ENCODE measurements at regions not wholly inside any gene's neighbourhood (a gene's known extent, or its start where the extent isn't known, plus 50 kb on each side); places are given as distances from the start of the nearest gene placed in this dataset.
"Not testable (repeated sequence)": the region's sequence is repeated elsewhere in the genome, so short reads cannot be mapped to it uniquely, and the experiment has no call there.

- in situ Hi-C loops (cut with HindIII; ENCODE audit: low sequenced_read_pairs) = no loop called here
Measured at GRCh38 chr9:27671636-27672035, 98.4 kb upstream of the C9orf72 start.

GRCh38 chr9:27672718-27673117, 99.4 kb upstream of the C9orf72 start:
- in situ Hi-C loops (cut with HindIII; ENCODE audit: low sequenced_read_pairs) = no loop called here

- in situ Hi-C loops (cut with HindIII; ENCODE audit: low sequenced_read_pairs) = no loop called here
Measured at GRCh38 chr9:27673641-27674040, 100.4 kb upstream of the C9orf72 start.

- in situ Hi-C loops (cut with HindIII; ENCODE audit: low sequenced_read_pairs) = no loop called here
Measured at GRCh38 chr9:27675354-27675753, 102.1 kb upstream of the C9orf72 start.

- in situ Hi-C loops (cut with HindIII; ENCODE audit: low sequenced_read_pairs) = no loop called here
Measured at GRCh38 chr9:27676827-27677226, 103.5 kb upstream of the C9orf72 start.

- in situ Hi-C loops (cut with HindIII; ENCODE audit: low sequenced_read_pairs) = no loop called here
Measured at GRCh38 chr9:27679338-27679737, 106.1 kb upstream of the C9orf72 start.

- in situ Hi-C loops (cut with HindIII; ENCODE audit: low sequenced_read_pairs) = no loop called here
Measured at GRCh38 chr9:27683181-27683580, 109.9 kb upstream of the C9orf72 start.

- in situ Hi-C loops (cut with HindIII; ENCODE audit: low sequenced_read_pairs) = no loop called here
Measured at GRCh38 chr9:27688954-27689353, 115.7 kb upstream of the C9orf72 start.

- in situ Hi-C loops (cut with HindIII; ENCODE audit: low sequenced_read_pairs) = not testable (repeated sequence)
Measured at GRCh38 chr9:27690816-27691215, 117.5 kb upstream of the C9orf72 start.

GRCh38 chr9:27699621-27700020, 126.3 kb upstream of the C9orf72 start:
- in situ Hi-C loops (cut with HindIII; ENCODE audit: low sequenced_read_pairs) = no loop called here

GRCh38 chr9:27701016-27701415, 127.7 kb upstream of the C9orf72 start:
- in situ Hi-C loops (cut with HindIII; ENCODE audit: low sequenced_read_pairs) = no loop called here

- in situ Hi-C loops (cut with HindIII; ENCODE audit: low sequenced_read_pairs) = no loop called here
Measured at GRCh38 chr9:27701587-27701986, 128.3 kb upstream of the C9orf72 start.

- in situ Hi-C loops (cut with HindIII; ENCODE audit: low sequenced_read_pairs) = no loop called here
Measured at GRCh38 chr9:27703216-27703980, 130.1 kb upstream of the C9orf72 start.

- in situ Hi-C loops (cut with HindIII; ENCODE audit: low sequenced_read_pairs) = no loop called here
Measured at GRCh38 chr9:27711241-27711640, 138.0 kb upstream of the C9orf72 start.

- in situ Hi-C loops (cut with HindIII; ENCODE audit: low sequenced_read_pairs) = no loop called here
Measured at GRCh38 chr9:27712806-27713205, 139.5 kb upstream of the C9orf72 start.

GRCh38 chr9:27714388-27714787, 141.1 kb upstream of the C9orf72 start:
- in situ Hi-C loops (cut with HindIII; ENCODE audit: low sequenced_read_pairs) = no loop called here

- in situ Hi-C loops (cut with HindIII; ENCODE audit: low sequenced_read_pairs) = no loop called here
Measured at GRCh38 chr9:27715651-27716050, 142.4 kb upstream of the C9orf72 start.

GRCh38 chr9:27717991-27718390, 144.7 kb upstream of the C9orf72 start:
- in situ Hi-C loops (cut with HindIII; ENCODE audit: low sequenced_read_pairs) = no loop called here

- in situ Hi-C loops (cut with HindIII; ENCODE audit: low sequenced_read_pairs) = no loop called here
Measured at GRCh38 chr9:27719711-27720110, 146.4 kb upstream of the C9orf72 start.

- in situ Hi-C loops (cut with HindIII; ENCODE audit: low sequenced_read_pairs) = no loop called here
Measured at GRCh38 chr9:27722866-27723265, 149.6 kb upstream of the C9orf72 start.

GRCh38 chr9:27726244-27727081, 153.2 kb upstream of the C9orf72 start:
- in situ Hi-C loops (cut with HindIII; ENCODE audit: low sequenced_read_pairs) = no loop called here

- in situ Hi-C loops (cut with HindIII; ENCODE audit: low sequenced_read_pairs) = no loop called here
Measured at GRCh38 chr9:27732494-27732893, 159.2 kb upstream of the C9orf72 start.

Measured in DLD1 (cell line).